ENCODE measurements at regions not wholly inside any gene's neighbourhood (a gene's known extent, or its start where the extent isn't known, plus 50 kb on each side); places are given as distances from the start of the nearest gene placed in this dataset.
"Not testable (repeated sequence)": the region's sequence is repeated elsewhere in the genome, so short reads cannot be mapped to it uniquely, and the experiment has no call there.

DNA sequence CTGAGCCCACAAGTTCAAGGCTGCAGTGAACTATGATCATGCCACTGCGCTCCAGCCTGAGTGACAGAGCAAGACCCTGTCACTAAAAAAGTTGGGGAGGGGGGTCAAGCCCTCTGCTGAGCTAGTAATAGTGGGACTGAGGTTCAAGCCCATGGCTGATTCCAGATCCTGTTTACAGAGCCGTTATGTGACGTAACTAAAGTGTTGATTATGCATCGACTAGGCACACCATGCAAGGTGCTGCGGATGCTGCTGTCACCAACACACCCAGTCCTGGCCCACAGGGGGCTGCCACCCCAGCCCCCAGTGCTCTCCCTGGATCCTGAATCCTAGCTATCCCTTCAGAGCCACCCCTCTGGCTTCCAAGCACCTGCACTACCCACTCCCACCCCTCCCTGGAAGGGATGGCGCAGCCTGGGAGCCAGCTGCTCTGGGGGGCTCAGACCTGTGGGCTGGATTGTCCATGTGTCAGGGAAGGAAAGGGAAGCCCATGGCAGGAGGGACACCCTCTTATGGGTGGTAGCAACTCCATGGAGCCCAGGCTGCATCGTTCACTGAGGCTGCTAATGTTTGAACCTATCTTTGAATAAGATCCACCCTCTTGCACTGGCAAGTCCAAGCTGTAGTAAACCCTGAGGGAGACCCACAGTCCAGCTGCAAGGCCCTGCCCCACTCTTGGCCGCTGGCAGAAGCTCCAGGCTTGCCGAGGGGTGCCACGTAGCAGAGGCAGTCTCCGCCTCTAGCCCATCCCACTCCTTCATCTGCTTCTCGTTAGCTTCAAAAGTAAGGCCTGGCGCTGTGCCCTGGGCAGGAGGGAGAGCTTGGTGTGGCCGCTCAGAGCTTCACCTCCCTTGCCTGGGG is 95.0 kb downstream of the SNX5 start:
- DNase-seq (ENCODE audit: low read depth in 2 of 2), result peak; percentile 97

GRCh38 chr20:17872959-17873358 is 95.6 kb downstream of the SNX5 start:
- no peak for DNase-seq (ENCODE audit: low read depth in 2 of 2)

GRCh38 chr20:17872434-17872833 is 96.2 kb downstream of the SNX5 start:
- no peak for DNase-seq (ENCODE audit: low read depth in 2 of 2)

GRCh38 chr20:17871886-17872285 is 96.7 kb downstream of the SNX5 start:
- no peak for DNase-seq (ENCODE audit: low read depth in 2 of 2)

- no peak for DNase-seq (ENCODE audit: low read depth in 2 of 2)
These were observed 97.4 kb downstream of the SNX5 start for GRCh38 chr20:17871181-17871580.

GRCh38 chr20:17870086-17870740 is 98.4 kb downstream of the SNX5 start:
- no peak for DNase-seq (ENCODE audit: low read depth in 2 of 2)

- no peak for DNase-seq (ENCODE audit: low read depth in 2 of 2)
These were observed 99.1 kb downstream of the SNX5 start for GRCh38 chr20:17869295-17869994.

- DNase-seq (ENCODE audit: low read depth in 2 of 2), result no peak
These were observed 99.8 kb downstream of the SNX5 start for GRCh38 chr20:17868700-17869231.

GRCh38 chr20:17868151-17868550 is 100.4 kb downstream of the SNX5 start:
- DNase-seq (ENCODE audit: low read depth in 2 of 2), result no peak

DNA sequence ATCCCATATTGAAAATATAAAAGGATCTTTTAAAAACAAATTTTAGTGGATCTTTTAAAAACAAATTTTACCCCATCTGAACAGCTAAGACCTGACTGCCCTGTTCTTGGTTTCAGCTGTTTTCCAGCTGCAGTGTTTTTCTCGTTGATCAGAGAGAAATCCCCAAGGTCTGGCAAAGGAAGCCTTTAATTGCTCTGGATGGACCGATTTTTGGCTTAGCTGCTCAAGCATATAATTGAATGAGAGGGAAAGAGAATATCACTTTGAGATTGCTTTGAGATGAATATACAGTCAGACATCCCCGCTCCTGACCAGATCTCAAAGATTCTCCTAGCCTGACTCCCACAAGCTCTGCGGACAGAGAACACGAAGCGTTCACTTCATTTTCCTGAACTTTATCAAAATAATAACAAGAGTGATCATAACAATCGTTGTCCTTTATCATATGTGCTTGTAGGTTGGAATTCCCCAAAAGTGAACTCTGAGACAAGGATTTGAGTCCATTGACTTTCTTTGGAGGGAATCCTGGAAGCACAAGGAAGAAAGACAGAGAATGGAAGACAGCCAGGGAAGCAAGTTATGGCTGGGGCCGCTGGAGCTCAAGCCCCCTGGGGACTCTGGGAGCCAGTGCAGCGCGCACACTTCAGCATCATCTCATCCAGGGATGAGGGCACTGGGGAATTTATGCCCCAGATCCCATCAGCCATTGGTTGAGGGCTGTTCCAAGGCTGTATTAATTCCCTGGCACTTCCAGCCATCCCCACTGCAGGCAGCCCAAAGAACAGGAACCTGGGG is 101.3 kb downstream of the SNX5 start:
- DNase-seq (ENCODE audit: low read depth in 2 of 2), result no peak

- DNase-seq (ENCODE audit: low read depth in 2 of 2), result no peak
These were observed 102.2 kb downstream of the SNX5 start for GRCh38 chr20:17866234-17867001.

DNA sequence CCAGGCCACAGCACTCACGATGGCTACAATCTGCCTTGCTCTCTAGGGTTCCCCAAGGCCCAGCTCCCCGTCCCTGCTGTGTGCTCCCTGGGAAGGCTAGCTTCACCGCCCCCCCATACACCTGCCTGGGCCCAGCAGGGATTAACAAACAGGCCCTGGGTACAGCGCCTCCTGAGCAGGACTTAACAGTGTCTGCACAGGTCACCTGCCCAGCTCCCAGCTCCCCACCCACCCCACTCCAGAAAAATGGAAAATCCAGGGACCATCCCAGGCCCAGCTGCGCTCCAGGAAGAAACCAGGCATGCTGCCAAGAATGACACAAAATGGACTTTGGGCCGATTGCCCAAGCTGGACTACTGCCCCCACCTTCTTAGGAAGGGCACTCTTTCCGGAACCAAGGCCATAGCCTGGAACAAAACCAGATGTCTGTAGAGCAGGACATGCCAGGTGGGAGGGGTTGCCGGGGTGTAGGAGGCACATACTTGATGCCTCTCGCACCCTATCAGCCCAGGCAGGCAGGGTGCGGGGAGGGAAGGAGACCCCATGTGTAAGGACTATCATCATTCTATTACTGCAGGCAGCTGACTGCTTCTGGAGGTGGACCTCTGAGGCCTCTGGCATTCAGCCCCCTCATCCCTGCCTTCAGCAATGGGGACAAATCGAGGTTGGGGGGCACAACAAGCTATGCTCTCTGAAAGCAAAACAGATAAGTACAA is 104.9 kb downstream of the SNX5 start:
- no peak for DNase-seq (ENCODE audit: low read depth in 2 of 2)

DNA sequence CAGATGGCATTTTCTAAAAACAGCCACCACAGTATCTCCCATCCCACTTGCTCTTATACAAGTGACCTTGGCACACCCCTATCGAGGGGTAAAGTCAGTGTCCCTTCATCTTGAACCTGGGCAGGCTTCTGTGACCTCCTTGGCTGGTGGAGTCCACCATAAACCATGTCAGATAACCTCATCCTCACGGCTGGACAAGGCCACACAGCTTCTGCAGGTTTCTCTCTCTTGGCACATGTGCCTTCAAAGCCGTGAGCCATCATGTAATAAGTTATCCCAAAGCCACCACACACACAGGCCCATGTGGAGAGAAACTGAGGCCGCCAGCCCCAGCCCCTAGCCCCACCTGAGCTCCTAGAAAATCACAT is 105.4 kb downstream of the SNX5 start:
- no peak for DNase-seq (ENCODE audit: low read depth in 2 of 2)

- no peak for DNase-seq (ENCODE audit: low read depth in 2 of 2)
These were observed 106.4 kb downstream of the SNX5 start for GRCh38 chr20:17862171-17862570.

- DNase-seq (ENCODE audit: low read depth in 2 of 2), result not testable (repeated sequence)
These were observed 107.0 kb downstream of the SNX5 start for GRCh38 chr20:17861620-17862019.

DNA sequence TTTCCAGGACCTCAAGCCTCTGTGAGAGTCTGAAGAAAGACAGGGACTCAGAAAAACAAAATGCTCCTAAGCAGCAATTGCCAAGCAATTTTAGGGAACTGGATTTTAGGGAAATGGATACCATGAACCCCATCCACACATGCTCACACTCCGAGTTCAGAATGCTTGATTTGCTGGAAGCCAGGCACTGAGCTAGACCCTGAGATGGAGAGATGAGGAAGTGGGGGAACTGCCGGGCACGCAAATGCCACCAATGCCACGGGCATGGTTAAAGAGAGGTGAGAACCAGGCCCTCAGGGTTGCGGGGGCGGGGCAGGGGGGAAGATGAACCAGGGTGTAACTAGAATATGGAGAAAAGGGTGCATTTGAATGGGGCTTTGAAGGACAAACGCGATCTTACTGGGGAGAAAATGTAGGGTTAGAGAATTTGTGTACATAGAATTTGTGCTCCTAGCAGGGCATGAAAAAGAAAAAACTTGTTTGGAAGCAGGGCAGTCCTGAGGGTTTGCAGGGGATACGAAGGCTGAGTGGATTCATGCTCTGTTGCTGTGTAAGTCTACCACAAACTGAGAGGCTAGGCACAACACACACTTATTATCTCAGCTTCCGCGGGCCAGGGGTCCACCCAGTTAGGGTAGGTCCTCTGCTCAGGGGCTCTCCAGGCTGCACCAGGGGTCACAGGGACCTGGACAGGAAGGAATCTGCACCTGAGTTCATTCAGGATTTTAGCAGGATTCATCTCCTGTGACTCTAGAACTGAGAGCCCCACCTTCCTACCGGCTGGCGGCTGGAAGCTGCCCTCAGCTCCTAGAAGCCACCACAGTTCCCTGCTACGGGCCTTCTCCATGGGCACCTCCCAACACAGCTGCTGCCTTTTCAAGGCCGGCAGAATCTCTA is 108.0 kb downstream of the SNX5 start:
- DNase-seq (ENCODE audit: low read depth in 2 of 2), result no peak

DNA sequence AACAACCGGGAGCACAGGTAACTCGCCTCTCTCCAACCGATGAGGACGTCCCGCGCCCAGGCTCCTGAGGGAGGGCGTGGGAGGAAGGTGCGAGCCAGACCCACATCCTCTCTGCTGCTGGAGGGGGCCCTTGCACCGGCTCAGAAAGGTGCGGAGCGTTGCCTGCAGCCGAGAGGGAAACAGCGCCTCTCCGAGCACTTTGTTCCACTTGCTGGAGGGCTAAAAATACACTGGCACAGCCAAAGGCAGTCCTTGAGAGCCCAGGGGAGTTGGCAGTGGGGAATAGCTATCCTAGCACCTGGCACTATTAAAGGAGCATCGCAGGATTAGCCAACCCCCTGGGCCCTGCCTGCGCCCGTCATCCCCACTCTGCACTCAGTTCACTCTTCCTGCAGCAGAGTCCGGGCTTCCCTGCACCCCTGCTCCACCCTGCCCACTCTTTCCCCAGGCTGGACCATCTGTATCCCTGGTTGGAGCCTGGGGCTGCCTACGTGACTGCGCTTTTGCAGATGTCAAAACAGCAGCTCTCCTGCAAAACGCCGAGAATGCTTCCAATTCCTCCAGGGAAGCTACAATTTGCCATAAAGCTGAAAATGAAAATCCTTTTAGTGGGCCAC is 108.9 kb downstream of the SNX5 start:
- no peak for DNase-seq (ENCODE audit: low read depth in 2 of 2)

GRCh38 chr20:17859002-17859615 is 109.5 kb downstream of the SNX5 start:
- no peak for DNase-seq (ENCODE audit: low read depth in 2 of 2)

Measured in fibroblast of skin of left quadriceps (primary cell).